ENCODE measurements at regions not wholly inside any gene's neighbourhood (a gene's known extent, or its start where the extent isn't known, plus 50 kb on each side); places are given as distances from the start of the nearest gene placed in this dataset.
A peak's percentile ranks its signal among the peaks of the same experiment; 100 is the strongest.

DNA sequence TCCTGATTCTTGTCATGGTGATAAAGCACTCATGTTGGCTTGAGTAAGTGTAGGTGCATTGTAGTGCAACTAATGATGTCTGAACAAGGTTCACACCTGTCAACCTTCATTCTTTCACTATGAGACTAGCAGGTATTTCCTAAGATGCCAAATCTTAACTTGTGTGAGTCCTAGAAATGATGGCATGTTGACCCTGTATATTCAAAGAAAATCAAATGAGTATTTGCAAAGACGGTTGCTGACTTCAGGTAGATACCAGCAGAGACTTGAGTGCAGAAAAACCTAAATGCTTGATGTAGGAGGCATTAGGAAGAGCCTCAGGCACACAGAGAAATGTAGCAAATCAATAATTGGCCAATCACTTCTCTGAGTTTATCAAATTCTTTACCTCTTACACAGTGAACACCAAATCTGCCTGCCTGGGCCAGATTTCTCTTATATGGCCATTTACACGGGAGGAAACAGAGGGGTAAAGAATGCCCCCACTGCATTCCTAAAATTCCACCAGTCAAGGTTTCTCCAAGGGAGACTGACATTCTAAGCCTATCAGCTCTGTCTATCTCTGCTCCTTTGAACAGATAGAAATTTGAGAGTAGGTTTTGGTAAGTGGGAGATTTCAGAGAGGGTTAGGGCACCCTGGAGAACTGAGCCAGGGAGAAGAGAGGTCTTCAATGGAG, 488.6 kb upstream of the WWC1 start:
- DNase-seq, result no peak

DNA sequence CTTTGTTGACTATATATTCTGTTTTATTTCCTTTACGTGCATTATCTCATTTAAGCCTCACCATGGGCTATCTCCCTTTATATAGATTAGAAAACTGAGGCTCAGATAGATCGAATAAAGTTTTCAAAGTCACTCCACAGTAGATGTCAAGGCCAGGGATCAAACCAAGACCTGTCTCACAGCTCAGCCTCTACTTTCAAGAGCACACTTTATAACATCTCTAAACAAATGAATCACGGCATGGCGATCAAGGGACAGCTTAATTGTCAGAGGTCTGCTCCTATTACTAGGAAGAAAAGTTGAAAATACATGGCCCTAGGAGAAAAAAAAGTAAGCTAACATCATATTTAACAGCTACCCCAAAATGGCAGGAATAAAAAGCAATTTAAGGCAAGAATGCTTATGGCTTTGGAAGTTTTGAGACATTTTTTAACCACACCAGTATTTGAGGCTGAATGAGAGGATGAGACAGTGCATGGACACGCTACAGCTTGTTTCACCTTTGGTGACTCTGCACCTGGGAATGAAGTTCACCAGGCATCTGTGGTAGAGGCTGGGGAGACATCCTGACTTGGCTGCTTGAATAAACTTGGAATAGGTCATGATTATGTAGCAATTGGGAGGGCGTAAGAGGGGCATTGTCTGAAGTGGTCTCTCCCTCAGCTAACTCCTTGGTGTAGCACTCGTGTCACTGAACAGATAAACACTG, 486.8 kb upstream of the WWC1 start:
- DNase-seq, result no peak

DNA sequence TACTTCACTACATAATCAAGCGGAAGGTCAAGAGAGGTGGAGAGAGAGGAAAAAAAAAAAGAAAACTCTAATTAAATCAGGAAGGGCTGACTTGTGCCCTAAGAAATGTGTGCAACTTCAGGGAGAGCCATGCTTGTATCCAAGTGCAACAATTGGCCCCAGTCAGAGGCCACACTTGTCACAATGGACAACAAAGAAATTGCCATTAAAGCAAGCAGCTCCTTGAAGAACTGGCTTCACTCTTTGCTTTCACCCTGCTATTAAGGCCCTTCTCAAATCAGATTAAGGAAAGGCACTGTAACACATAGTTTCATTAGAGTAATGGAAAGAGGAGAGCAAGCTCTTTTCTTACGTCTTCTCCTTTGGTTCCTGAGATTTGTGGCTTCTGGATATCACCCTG, 480.9 kb upstream of the WWC1 start:
- DNase-seq, result no peak

DNA sequence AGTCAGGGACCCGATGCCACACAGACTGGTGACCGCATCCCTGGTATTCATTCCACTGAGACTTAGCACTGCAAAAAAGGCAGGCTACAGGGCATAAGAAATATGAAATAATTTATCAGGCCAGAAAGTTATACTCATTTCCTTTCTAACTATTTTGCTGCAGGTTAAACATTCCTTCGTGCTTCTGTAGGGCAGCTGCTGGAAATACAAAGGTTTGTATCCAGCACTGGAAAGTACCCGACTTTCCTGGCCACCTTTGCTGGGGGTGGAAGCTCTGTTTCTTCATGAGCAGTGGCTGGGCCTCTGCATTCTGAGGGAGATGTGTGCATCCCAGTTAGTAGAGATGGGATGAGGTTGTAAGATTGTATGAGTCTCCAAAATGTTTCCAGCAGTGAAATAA, 478.6 kb upstream of the WWC1 start:
- DNase-seq, result no peak

DNA sequence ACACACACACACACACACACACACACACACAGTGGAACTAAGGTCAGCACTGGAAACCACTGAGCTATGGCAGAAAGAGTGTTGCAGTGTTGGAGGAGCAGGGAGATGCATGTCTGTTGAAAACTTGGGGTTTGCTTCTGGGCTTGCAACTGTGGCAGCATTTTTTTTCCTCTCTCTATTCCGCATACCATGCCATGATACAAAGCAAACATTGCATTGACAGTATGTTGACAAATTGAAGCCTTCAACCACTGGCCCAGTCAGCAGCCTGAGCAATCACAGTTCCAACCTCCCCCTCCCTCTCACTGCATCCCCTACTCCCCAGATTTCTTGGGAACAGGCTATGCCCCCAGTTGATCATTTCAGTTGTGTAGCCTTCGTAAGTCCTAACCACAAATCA, 478.1 kb upstream of the WWC1 start:
- no peak for DNase-seq

DNA sequence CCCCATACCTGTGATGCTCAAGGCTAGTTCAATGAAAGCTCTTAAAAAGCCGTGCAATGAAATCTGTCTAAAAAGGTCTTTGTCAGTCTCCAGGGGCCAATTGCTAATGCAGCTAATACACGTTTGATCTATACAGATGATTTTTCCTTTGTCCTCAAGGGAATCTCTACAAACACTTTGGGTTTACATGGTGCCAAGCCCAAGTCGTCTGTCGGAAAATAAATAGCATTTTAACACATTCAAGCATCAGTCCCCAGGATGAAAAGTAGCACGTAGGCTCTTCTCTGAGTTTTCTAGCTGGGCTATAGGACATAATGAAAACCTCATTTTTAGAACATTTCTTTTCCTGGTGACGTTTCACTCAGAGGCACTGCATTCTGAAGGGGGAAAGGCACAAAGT, 477.4 kb upstream of the WWC1 start:
- DNase-seq, result no peak

DNA sequence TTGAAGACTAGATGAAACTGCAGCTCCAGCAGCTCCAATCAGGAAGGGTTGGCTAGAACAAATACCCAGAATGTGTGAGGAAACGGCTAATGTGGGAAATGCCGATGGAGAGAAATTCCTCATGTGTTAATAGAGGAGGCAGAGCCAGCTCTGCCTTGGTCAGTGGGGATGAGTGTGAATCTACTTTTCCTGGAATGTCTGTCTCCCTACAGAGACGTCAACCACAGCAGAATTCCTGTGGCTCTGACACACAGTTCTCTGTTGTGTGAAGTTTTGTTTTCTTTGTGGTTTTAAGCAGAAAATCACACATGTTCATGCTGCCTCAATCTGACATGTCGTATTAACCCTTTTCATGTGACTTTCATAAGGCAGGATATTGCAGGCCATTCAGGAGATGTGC, 476.6 kb upstream of the WWC1 start:
- no peak for DNase-seq

DNA sequence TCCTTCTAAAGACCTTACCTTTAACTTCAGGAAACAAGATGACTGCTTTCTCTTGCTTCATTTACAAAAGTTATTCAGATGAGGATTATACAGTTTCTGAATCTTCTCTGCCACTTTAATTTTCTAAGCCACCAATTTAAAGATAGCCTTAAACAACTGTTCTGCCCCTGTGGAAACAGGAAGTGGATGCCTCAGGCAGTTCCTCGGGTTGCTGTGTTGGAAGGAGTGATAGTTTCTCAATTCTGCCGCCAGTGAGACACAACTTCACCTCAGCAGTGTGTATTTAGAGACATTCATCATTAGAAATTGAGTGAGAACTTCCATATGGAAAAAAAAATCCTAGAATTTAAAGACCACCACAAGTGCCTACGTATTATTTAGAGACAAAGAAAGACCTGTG, 475.1 kb upstream of the WWC1 start:
- DNase-seq, result peak; percentile 5

DNA sequence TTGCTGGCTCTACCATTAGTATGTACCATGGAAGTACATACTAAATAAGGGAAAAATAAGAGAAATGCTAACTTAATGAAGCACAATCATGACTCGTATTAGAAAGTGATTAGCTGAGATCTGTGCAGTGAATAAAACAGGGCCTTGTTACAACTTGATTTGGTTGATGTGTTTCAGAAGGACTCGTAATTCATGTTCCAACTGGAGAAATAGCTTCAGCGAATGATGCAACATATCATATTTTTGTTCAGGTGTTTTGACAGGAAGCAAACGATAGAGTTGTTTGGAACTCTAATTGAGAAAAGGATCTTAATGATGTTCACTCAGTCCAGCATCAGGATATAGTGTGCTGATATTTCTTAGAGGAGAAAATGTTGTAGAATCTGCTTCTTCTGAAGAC, 474.6 kb upstream of the WWC1 start:
- no peak for DNase-seq

DNA sequence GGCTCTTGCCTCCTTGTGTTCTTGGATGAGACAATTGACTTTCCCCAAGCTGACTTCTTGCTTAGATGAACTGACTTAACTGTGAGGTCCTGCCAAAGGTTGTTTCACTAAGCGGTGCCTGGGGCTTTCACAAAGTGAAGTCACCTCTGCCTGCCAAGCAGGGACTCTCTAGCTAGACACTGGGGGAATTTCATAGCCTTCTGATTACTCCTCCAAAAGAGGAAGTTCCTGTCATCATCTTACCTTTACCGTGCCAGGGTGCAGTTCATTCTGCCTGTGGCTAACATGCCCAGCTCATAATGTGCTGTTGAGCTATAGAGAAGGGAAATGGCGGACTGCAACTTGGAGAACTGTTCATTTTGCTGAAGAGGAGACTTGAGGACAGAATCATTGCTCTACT, 472.0 kb upstream of the WWC1 start:
- no peak for DNase-seq

DNA sequence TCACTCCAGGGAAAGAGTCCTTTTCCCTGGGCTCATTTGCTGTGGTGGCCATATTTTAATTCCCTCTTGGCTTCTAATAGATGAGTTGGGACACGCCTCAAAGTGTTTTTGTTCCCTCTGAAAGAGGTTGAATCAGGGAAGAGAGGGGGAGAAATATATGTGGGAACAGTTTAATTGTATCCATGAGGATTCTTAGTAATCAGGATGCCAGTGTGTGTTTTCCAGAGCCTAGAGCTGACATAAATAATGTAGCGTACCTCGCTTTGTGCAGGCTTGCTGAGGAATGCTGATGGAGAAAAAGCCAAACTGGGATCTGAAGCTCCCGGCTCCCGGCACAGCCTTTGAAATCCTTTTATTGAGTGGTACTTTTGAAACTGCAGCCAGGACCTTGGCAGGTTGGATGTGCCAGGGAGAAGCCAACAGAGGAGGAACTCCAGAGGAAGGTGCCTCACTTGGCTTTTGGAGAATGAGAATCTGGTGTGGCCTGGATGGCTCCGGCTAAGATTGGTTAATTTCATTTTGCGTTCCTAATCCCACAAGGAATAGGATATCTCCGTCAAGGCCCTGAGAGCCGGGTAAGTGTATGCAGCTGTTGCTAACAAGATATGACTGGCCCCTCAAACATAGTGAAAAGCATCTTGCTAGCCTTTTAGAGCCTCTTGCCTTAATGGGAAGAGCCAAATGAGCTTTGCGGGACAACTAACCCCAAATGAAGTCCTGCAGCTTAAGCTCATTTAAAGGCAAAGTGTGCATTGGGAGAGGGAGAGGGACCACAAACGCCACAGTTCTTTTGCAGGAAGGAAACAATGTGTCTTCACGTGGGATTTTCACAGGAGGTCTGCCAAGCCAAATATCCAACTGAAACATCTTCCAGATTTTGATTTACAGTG, 471.1 kb upstream of the WWC1 start:
- DNase-seq, result no peak

DNA sequence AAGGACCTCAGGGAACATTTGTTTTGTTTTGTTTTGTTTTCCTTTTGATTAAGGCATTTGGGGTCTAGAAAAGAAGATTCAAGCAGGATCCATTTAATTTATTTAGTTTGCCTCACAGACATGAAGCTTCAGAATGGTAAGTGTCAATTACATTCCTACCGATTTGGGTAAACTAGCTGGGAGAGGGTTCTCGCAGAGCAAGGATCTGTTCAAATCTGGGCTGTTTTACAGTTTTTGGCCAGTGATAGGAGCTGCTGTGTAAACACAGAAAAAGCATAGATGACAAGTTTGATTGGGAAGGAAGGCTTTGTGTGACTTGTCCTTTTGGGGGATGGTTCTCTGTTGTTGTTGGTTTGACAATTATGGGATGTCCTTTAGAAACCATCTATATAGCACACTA, 470.3 kb upstream of the WWC1 start:
- DNase-seq, result no peak

DNA sequence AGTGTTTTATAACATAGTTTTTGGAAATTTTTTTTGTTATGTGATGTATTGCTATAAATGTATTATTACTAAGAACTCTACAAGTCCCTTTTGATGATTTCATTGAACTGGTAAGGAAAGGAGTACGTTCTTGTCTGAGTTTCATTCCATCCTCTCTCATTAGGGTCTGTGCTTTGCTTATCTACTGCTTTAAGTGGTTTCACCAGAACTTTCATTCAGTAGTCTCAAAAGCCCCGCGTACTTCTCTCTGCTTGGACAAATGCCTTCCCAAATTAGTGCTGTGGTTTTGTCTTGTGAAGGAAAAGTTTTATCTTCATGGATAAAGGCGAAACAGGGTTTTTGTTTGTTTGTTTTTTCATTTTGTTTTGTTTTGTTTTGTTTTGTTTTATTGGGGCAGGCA, 469.8 kb upstream of the WWC1 start:
- no peak for DNase-seq

DNA sequence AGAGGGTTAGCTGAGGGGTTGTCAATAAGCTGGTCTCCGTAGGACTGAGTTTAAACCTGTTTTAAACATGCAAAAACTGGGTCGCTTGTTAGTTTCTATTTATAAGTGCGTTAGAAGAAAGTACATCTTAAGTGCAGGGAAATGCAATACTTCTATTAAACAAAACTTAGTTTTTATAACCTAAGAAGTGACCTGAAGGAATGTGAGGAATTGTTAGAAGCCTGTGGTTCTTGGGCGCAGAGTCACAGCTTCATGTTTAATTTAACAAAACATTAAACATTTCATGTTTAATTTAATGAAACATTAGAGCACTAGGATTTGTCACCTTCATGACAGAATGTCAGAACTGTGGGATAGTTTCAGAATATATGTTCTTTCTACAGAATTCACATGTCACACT, 469.2 kb upstream of the WWC1 start:
- no peak for DNase-seq

DNA sequence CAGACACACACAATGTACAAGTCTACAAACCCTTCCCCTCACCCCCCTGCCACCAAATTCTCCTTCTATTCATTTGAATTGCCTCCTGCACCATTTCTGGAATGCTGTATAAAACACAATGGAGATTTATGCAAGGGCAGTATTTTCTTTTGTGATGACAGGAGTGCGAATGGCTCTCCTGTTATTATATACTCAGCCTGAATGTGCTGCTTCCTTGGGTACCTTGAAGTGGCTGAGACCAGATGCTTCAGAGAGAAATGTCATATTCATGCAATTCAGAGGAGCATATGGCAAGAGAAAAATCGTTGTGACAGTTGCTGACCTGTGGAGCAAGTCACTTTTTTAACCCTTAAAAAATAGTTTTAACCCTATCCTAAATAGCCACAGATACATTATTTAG, 468.0 kb upstream of the WWC1 start:
- no peak for DNase-seq

DNA sequence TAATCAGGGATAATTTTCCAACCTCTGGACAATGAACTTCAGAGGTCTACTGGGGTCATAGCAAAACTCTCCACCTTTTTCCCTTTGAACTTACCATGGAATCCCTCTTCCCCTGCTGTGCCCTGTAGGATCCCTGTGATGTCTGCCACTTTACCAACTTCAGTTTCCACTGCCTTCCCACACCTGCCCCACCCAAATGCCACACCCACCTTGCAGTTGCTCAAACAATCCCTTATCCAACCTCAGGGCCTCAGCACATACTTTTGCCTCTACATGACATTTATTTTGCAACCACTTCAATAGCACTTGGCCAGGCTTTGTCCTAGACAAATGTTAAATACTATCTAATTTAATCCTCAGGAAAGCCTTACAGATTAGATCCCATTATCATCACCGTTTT, 463.7 kb upstream of the WWC1 start:
- DNase-seq, result no peak

DNA sequence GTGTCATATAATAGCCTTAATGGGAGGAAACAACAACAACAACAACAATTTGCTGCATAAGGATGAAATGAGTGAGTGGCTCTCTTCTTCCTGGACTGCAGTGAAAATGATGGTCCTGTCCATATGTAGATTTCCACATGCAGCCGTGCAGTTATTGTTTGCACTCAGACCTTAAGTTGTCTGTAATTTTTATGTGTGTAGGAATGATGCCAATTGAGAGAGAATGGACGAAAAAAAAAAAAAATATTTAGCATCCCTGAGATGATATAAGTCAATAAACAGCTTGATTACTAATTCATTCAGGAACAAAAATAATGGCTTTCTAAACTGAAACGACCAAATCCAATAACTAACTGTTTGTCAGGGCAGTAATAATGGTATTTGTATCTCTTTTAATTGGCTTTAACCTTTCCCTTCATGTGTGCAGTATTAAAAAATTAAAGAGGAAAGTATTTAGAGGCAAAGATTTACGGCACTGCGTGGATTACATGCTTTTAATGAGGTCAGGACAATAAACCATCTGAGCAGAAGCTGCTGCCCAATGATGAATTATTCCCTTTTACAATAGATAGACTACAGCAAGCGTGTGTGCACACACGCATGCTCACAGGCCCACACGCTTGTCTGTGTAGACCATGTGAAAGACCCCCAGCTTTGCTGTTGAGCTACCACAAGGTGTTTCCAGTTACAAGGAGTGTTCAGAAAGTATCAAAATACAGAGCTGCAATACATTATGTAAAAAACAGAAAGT, 459.5 kb upstream of the WWC1 start:
- DNase-seq, result no peak

DNA sequence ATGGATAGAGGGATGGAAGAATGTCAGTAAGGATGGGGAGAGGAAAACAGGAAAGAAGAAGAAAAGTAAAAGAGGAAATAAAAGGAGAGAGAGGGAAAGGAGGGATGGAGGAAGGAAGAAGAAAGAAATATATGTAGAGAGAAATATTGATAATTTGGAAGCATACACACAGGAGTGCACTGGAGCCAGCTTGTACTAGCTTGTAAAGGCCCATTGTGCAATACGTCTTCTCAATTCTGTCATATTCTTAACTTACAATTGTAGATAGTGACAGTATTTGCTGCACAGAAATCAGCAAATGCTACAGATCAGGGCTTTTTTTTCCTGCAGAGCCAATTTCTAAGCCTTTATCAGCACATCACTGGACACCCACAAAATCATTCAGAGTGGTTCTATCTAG, 458.8 kb upstream of the WWC1 start:
- DNase-seq, result no peak

DNA sequence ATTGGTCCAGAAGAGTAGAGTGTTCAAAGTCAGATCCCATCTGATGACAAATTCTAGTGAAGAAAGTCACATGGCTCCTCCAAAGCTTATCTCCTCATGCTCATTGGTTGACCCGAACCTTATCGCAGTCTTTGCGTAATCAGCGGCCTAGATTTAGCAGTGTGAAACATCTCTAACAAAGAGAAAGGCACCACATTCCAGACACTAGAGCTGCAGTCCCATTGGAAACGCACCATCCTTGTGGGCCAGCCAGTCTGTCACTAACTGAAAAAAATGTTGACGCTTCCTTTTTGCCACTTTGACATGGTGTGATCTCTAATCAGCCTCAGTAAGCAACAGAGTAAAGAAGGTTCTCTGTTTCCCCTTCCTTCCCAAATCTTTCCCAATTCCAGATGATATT, 458.0 kb upstream of the WWC1 start:
- DNase-seq, result no peak

DNA sequence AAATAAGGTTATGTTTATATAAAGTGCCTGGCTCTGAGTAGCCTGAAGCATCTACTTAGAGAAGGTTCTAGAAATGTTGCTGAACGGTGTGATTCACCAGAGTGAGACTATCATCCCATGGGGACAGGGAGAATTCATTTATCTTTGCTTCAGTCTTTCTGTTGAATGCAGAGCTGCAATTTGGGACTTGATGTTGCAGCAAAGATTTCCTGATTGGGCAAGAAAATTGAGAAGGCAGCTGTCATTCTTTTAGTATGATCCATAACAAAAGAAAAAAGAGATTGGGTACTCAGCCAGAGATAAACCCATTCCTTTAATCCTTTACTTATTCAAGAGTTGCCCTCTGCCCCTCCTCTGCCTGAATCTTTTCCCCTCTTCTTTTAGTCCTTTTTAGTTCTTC, 456.3 kb upstream of the WWC1 start:
- no peak for DNase-seq

DNA sequence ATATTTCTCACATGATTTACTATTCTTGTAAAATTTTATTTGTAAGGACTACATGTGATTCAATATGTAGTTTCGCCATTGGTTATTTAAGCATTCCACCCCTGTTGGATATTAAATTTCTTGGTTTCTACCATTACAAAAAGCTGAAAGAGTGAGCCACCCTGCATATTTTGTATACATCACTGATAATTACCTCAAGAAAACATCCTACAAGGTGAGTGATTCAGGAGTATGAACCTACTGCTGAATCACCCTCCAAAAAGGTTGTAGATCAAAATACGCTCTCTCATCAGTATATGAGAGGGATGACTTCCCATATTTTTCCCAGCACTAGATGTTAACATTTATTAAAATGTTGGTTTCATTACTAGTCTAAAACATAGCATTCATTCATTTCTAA, 454.3 kb upstream of the WWC1 start:
- no peak for DNase-seq

DNA sequence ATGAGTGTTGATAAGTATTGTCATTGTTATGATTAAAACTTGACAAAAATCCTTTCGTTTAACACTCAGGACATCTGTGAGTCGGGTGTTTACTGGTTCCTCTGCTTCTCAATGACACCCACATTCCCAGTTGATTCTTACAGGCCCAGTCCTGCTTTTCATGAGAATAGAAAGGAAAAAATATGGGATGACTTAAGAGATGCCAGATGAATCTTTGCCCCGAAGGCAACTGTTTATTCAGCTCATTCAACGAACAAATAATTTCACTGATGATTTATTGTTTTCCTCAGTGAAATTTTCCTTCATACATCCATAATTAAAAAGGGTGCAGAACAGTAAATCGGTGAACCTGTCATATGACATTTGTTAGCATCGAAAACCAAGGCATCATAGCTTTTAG, 452.4 kb upstream of the WWC1 start:
- no peak for DNase-seq

DNA sequence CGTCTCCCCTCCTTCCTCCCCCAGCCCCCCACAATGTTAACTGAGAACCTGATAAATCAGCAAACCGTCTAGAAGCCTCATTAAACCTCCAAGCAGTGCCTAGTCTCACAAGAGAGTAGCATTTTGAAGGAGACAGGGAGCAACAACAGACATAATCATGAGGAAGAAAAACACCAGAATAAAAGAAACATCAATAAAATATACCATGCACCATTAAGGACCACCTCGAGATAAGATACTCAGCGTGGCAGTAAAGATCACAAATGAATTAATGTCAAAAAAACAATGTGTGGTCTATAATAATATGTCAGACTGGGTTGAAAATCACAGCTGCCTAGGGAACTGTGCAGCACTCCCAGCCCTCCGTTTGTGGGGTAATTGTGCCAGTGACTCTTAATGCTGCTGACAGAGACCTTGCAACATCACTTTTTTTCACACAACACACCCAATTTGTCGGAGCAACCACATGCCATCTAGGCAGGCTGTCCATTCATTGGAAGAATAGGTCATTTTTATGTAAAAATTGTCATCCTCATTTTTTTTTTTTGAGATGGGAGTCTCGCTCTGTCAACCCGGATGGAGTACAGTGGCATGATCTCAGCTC, 450.8 kb upstream of the WWC1 start:
- DNase-seq, result no peak

All from midbrain (tissue), 1 donor.